ENCODE measurements at regions not wholly inside any gene's neighbourhood (a gene's known extent, or its start where the extent isn't known, plus 50 kb on each side); places are given as distances from the start of the nearest gene placed in this dataset.
"Not testable (repeated sequence)": the region's sequence is repeated elsewhere in the genome, so short reads cannot be mapped to it uniquely, and the experiment has no call there.

DNA sequence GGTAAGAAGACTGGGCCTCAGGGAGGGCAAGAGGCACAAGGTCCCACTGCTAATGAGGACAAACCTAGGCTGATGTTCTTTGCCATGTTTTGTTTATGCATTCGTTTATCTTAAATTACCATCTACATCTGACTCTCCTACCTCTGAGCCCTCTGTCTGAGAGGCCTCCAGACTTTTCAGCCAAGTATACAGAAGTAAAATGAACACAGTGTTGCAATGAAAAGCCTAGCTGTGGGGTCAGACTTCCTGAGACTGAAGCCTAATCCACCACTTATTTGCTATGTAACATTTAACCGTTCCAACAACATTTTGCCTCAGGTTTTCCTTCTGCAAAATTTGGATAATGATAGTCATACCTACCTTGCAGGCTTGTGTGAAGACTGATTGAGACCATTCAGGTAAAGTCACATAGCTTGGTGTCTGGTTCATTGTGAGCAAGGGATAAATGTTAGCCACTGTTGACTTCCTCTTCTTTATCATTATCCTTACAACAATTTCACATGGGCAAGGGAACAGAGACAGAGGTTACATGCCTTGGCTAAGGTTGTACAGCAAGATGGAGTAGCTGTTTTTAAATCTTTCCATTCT, 374.9 kb upstream of the CLINT1 start:
- intact Hi-C loops (cut with micrococcal nuclease; ENCODE audit: unreplicated experiment) = no loop called here
- DNase-seq = no peak
- Histone ChIP-seq H3K9me3 (ENCODE audit: insufficient read depth, low read depth) (no peaks in the 10 kb centered on the region), H2AFZ (no peak overlapping the region), H4K20me1 (ENCODE audit: insufficient read depth) (no peaks in the 10 kb centered on the region), H3F3A (ENCODE audit: insufficient read depth, low read depth) (no peaks in the 10 kb centered on the region), H3K4me3 (no peak overlapping the region), H3K27ac (no peak overlapping the region), H3K27me3 (ENCODE audit: insufficient read depth, low read depth) (no peaks in the 10 kb centered on the region), H3K36me3 (ENCODE audit: low read depth) (no peaks in the 10 kb centered on the region), H3K79me2 (ENCODE audit: low read depth) (no peaks in the 10 kb centered on the region), H3K4me1 (replicated peaks; ENCODE audit: insufficient read depth) (no peaks in the 10 kb centered on the region), H3K9me2 (ENCODE audit: insufficient read depth) (no peaks in the 10 kb centered on the region), H3K4me2 (no peak overlapping the region)
- CTCF ChIA-PET = no interaction called here
- no TSS peak for BruUV-seq (replicated peaks)
- POLR2A ChIA-PET (ENCODE audit: unreplicated experiment) = no interaction called here
- TF ChIP-seq EZH2 (IDR thresholded peaks at IDR 0.05; ENCODE audit: low read depth) = no peak
- TF ChIP-seq, protein P1, sequence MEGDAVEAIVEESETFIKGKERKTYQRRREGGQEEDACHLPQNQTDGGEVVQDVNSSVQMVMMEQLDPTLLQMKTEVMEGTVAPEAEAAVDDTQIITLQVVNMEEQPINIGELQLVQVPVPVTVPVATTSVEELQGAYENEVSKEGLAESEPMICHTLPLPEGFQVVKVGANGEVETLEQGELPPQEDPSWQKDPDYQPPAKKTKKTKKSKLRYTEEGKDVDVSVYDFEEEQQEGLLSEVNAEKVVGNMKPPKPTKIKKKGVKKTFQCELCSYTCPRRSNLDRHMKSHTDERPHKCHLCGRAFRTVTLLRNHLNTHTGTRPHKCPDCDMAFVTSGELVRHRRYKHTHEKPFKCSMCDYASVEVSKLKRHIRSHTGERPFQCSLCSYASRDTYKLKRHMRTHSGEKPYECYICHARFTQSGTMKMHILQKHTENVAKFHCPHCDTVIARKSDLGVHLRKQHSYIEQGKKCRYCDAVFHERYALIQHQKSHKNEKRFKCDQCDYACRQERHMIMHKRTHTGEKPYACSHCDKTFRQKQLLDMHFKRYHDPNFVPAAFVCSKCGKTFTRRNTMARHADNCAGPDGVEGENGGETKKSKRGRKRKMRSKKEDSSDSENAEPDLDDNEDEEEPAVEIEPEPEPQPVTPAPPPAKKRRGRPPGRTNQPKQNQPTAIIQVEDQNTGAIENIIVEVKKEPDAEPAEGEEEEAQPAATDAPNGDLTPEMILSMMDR (conservative IDR thresholded peaks at IDR 0.05) = no peak

DNA sequence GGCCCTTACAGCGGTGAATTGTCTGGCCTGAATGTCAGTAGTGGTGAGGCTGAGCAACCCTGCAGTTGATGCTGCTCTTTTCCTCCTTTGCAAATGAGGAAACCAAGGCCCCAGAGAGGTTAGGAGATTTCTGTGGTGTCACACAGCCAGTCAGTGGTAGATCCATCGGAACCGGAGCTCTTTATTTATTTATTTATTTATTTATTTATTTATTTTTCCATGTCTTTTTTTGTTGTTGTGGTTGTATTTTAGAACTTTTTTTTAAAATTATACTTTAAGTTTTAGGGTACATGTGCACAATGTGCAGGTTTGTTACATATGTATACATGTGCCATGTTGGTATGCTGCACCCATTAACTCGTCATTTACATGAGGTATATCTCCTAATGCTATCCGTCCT, 368.4 kb upstream of the CLINT1 start:
- H3K27ac ChIP-seq; BruUV-seq (replicated peaks); H3K9me2 ChIP-seq (ENCODE audit: insufficient read depth); intact Hi-C loops (cut with micrococcal nuclease; ENCODE audit: unreplicated experiment); H2AFZ ChIP-seq; CTCF ChIA-PET; H4K20me1 ChIP-seq (ENCODE audit: insufficient read depth); H3F3A ChIP-seq (ENCODE audit: insufficient read depth, low read depth); H3K36me3 ChIP-seq (ENCODE audit: low read depth); H3K4me1 ChIP-seq (replicated peaks; ENCODE audit: insufficient read depth); DNase-seq; H3K79me2 ChIP-seq (ENCODE audit: low read depth); POLR2A ChIA-PET (ENCODE audit: unreplicated experiment); H3K4me2 ChIP-seq; H3K9me3 ChIP-seq (ENCODE audit: insufficient read depth, low read depth); H3K27me3 ChIP-seq (ENCODE audit: insufficient read depth, low read depth); H3K4me3 ChIP-seq: not testable (repeated sequence)

DNA sequence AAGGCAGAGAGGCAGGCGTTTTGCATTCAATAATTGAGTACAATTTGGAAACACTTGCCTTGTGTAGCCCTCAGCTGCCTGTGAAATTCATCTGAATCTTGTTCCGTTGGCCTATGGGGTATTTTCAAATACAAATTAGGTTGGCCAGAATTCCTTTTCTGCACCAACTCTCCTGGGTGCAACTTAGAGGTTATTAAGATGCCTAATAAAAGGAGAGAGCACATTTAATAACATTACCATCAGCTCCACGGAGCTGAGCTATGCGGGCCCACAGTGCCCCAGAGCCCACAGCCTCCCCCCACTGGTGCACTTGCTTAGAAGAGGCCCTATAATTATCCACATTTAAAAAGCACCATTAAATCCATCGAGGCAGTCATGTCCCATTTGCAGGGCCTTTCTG, 367.6 kb upstream of the CLINT1 start:
- no peaks in the 10 kb centered on the region for H3F3A ChIP-seq (ENCODE audit: insufficient read depth, low read depth)
- H3K27ac ChIP-seq = no peak overlapping the region
- H3K79me2 ChIP-seq (ENCODE audit: low read depth) = no peaks in the 10 kb centered on the region
- no peak for TF ChIP-seq EZH2 (IDR thresholded peaks at IDR 0.05; ENCODE audit: low read depth)
- TF ChIP-seq, protein P1 (conservative IDR thresholded peaks at IDR 0.05) = no peak
- intact Hi-C loops (cut with micrococcal nuclease; ENCODE audit: unreplicated experiment) = no loop called here
- no peaks in the 10 kb centered on the region for H4K20me1 ChIP-seq (ENCODE audit: insufficient read depth)
- CTCF ChIA-PET = no interaction called here
- no peaks in the 10 kb centered on the region for H3K9me2 ChIP-seq (ENCODE audit: insufficient read depth)
- no peaks in the 10 kb centered on the region for H3K4me1 ChIP-seq (replicated peaks; ENCODE audit: insufficient read depth)
- no peak overlapping the region for H2AFZ ChIP-seq
- POLR2A ChIA-PET (ENCODE audit: unreplicated experiment) = no interaction called here
- no peaks in the 10 kb centered on the region for H3K9me3 ChIP-seq (ENCODE audit: insufficient read depth, low read depth)
- no peak overlapping the region for H3K4me2 ChIP-seq
- H3K4me3 ChIP-seq = no peak overlapping the region
- H3K27me3 ChIP-seq (ENCODE audit: insufficient read depth, low read depth) = no peaks in the 10 kb centered on the region
- no peaks in the 10 kb centered on the region for H3K36me3 ChIP-seq (ENCODE audit: low read depth)
- BruUV-seq (replicated peaks) = no TSS peak
- DNase-seq = no peak

DNA sequence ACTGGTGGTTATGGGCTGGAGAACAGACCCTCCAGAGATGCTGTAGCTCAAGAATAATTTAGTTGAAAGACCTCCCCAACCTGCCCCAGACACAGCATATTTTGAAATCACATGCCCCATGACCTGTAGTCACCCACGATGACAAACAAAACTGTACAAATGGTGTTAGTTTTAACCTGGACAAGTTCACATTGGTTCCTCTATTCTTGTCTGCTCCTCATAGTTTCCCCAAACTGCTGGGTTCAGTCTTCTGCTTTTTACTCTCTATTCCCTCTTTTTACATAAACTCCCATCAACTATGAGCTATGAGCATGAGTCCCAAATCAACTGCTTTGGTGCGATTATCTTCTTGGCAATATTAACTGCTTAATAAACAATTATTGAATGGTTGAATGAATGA, 365.3 kb upstream of the CLINT1 start:
- no peak for TF ChIP-seq EZH2 (IDR thresholded peaks at IDR 0.05; ENCODE audit: low read depth)
- TF ChIP-seq, protein P1 (conservative IDR thresholded peaks at IDR 0.05) = no peak
- Histone ChIP-seq H3K27ac (no peak overlapping the region), H3F3A (ENCODE audit: insufficient read depth, low read depth) (no peaks in the 10 kb centered on the region), H3K4me3 (no peak overlapping the region), H3K79me2 (ENCODE audit: low read depth) (no peaks in the 10 kb centered on the region), H4K20me1 (ENCODE audit: insufficient read depth) (no peaks in the 10 kb centered on the region), H3K9me3 (ENCODE audit: insufficient read depth, low read depth) (no peaks in the 10 kb centered on the region), H3K9me2 (ENCODE audit: insufficient read depth) (no peaks in the 10 kb centered on the region), H3K27me3 (ENCODE audit: insufficient read depth, low read depth) (no peaks in the 10 kb centered on the region), H3K4me2 (no peak overlapping the region), H3K36me3 (ENCODE audit: low read depth) (no peaks in the 10 kb centered on the region), H2AFZ (no peak overlapping the region), H3K4me1 (replicated peaks; ENCODE audit: insufficient read depth) (no peaks in the 10 kb centered on the region)
- ChIA-PET POLR2A (ENCODE audit: unreplicated experiment) (no interaction called here), CTCF (no interaction called here)
- intact Hi-C loops (cut with micrococcal nuclease; ENCODE audit: unreplicated experiment) = no loop called here
- DNase-seq = no peak
- no TSS peak for BruUV-seq (replicated peaks)
